ENCODE measurements at regions not wholly inside any gene's neighbourhood (a gene's known extent, or its start where the extent isn't known, plus 50 kb on each side); places are given as distances from the start of the nearest gene placed in this dataset.

GRCh38 chr3:178182337-178182779, 353.9 kb upstream of the KCNMB2 start:
- POLR2A ChIA-PET = no interaction called here
- Histone ChIP-seq H3K9me1 (replicated peaks; ENCODE audit: control insufficient read depth, extremely low read depth, insufficient read depth, low read length) (no peaks in the 10 kb centered on the region), H3K79me2 (ENCODE audit: control insufficient read depth, insufficient read depth, low read length) (no peaks in the 10 kb centered on the region), H3K27me3 (ENCODE audit: control insufficient read depth in 2 of 2, insufficient read depth in 2 of 2, low read length in 2 of 2) (no peaks in the 10 kb centered on the region), H3K4me3 (replicated peaks in 1 of 3; ENCODE audit: insufficient read depth in 1 of 3, low read depth in 1 of 3, low read length in 3 of 3) (no peak overlapping the region), H3K4me1 (ENCODE audit: control insufficient read depth, extremely low read depth, insufficient read depth, low read length) (no peaks in the 10 kb centered on the region), H3K27ac (ENCODE audit: insufficient read depth, low read depth, low read length) (no peak overlapping the region), H4K20me1 (replicated peaks; ENCODE audit: control insufficient read depth, extremely low read depth, insufficient read depth, low read length) (no peaks in the 10 kb centered on the region), H3K9ac (replicated peaks; ENCODE audit: extremely low read depth, insufficient read depth, low read length) (no peak overlapping the region), H3K9me3 (replicated peaks; ENCODE audit: control insufficient read depth, insufficient read depth, low read length) (no peaks in the 10 kb centered on the region), H2AFZ (ENCODE audit: low read depth, low read length) (no peak overlapping the region), H3K4me2 (ENCODE audit: insufficient read depth, low read length) (no peak overlapping the region), H3K36me3 (ENCODE audit: control insufficient read depth in 2 of 2, extremely low read depth in 1 of 2, insufficient read depth in 2 of 2, low read length in 2 of 2) (no peaks in the 10 kb centered on the region)
- DNase-seq (ENCODE audit: low read depth, low spot score) (no peak), FAIRE-seq (no peak)
- CTCF ChIA-PET = no interaction called here
- intact Hi-C loops (cut with micrococcal nuclease) = no loop called here
- dilution Hi-C loops (cut with MboI; ENCODE audit: extremely low pct_ligation_motif_present, low sequenced_read_pairs) = no loop called here
- BruUV-seq (replicated peaks) = no TSS peak
- no peak for TF ChIP-seq MAX (IDR thresholded peaks at IDR 0.05; ENCODE audit: insufficient read depth, insufficient read length)
- TF ChIP-seq POLR2A (IDR thresholded peaks at IDR 0.05; ENCODE audit: low read depth, low read length) = no peak
- TF ChIP-seq POLR2AphosphoS5 (IDR thresholded peaks at IDR 0.05; ENCODE audit: insufficient read depth, low read depth, low read length) = no peak
- no peak for TF ChIP-seq JUN (IDR thresholded peaks at IDR 0.05; ENCODE audit: borderline replicate concordance, insufficient read depth, insufficient read length, low read depth)
- no peak for TF ChIP-seq MYC (IDR thresholded peaks at IDR 0.05; ENCODE audit: low read depth, low read length)

GRCh38 chr3:178184833-178185232, 351.4 kb upstream of the KCNMB2 start:
- H3K4me3 ChIP-seq (replicated peaks in 1 of 3; ENCODE audit: insufficient read depth in 1 of 3, low read depth in 1 of 3, low read length in 3 of 3) = no peak overlapping the region
- intact Hi-C loops (cut with micrococcal nuclease) = no loop called here
- no peak for DNase-seq (ENCODE audit: low read depth, low spot score)
- no peaks in the 10 kb centered on the region for H3K27me3 ChIP-seq (ENCODE audit: control insufficient read depth in 2 of 2, insufficient read depth in 2 of 2, low read length in 2 of 2)
- no peaks in the 10 kb centered on the region for H3K36me3 ChIP-seq (ENCODE audit: control insufficient read depth in 2 of 2, extremely low read depth in 1 of 2, insufficient read depth in 2 of 2, low read length in 2 of 2)
- H4K20me1 ChIP-seq (replicated peaks; ENCODE audit: control insufficient read depth, extremely low read depth, insufficient read depth, low read length) = no peaks in the 10 kb centered on the region
- H2AFZ ChIP-seq (ENCODE audit: low read depth, low read length) = no peak overlapping the region
- POLR2A ChIA-PET = no interaction called here
- no peak overlapping the region for H3K9ac ChIP-seq (replicated peaks; ENCODE audit: extremely low read depth, insufficient read depth, low read length)
- dilution Hi-C loops (cut with MboI; ENCODE audit: extremely low pct_ligation_motif_present, low sequenced_read_pairs) = no loop called here
- no peaks in the 10 kb centered on the region for H3K4me1 ChIP-seq (ENCODE audit: control insufficient read depth, extremely low read depth, insufficient read depth, low read length)
- no peak overlapping the region for H3K4me2 ChIP-seq (ENCODE audit: insufficient read depth, low read length)
- BruUV-seq (replicated peaks) = no TSS peak
- no peaks in the 10 kb centered on the region for H3K9me3 ChIP-seq (replicated peaks; ENCODE audit: control insufficient read depth, insufficient read depth, low read length)
- H3K79me2 ChIP-seq (ENCODE audit: control insufficient read depth, insufficient read depth, low read length) = no peaks in the 10 kb centered on the region
- no peaks in the 10 kb centered on the region for H3K9me1 ChIP-seq (replicated peaks; ENCODE audit: control insufficient read depth, extremely low read depth, insufficient read depth, low read length)
- H3K27ac ChIP-seq (ENCODE audit: insufficient read depth, low read depth, low read length) = no peak overlapping the region
- no peak for TF ChIP-seq CTCF (IDR thresholded peaks at IDR 0.05; ENCODE audit: extremely low read depth in 1 of 2, insufficient read depth in 1 of 2, low read depth in 1 of 2, low read length in 2 of 2)
- TF ChIP-seq POLR2AphosphoS5 (IDR thresholded peaks at IDR 0.05; ENCODE audit: insufficient read depth, low read depth, low read length) = no peak
- no peak for TF ChIP-seq MYC (IDR thresholded peaks at IDR 0.05; ENCODE audit: low read depth, low read length)
- no peak for TF ChIP-seq POLR2A (IDR thresholded peaks at IDR 0.05; ENCODE audit: low read depth, low read length)
- no peak for TF ChIP-seq EZH2 (IDR thresholded peaks at IDR 0.05; ENCODE audit: borderline replicate concordance, low read depth, low read length, severe bottlenecking)
- TF ChIP-seq GATA2 (IDR thresholded peaks at IDR 0.05; ENCODE audit: insufficient read depth, insufficient read length, low read depth, low read length) = no peak
- TF ChIP-seq MAX (IDR thresholded peaks at IDR 0.05; ENCODE audit: insufficient read depth, insufficient read length) = no peak
- TF ChIP-seq FOS (IDR thresholded peaks at IDR 0.05; ENCODE audit: borderline replicate concordance, insufficient read depth, low read length) = no peak
- TF ChIP-seq JUN (IDR thresholded peaks at IDR 0.05; ENCODE audit: borderline replicate concordance, insufficient read depth, insufficient read length, low read depth) = no peak
- CTCF ChIA-PET = no interaction called here
- FAIRE-seq = no peak
